ENCODE measurements at regions not wholly inside any gene's neighbourhood (a gene's known extent, or its start where the extent isn't known, plus 50 kb on each side); places are given as distances from the start of the nearest gene placed in this dataset.
"Not testable (repeated sequence)": the region's sequence is repeated elsewhere in the genome, so short reads cannot be mapped to it uniquely, and the experiment has no call there.

DNA sequence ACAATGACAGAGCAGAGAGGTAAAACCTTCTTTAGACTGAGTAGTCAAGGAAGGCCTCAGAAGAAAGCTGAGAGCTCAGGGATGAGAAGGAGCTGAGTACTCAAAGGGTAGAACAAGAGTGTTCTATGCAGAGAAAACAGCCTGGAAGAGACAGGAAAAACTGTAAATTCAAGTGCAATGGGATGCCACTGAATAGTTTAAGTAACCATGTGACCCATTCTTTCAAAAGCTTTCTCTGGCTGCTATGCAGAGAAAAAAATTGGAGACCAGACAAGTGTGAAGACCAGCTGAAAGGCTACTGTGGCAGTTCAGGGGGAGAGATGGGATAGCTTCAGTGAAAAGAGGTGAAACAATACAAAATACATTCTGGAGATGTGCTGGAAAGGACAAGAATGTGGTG, 61.3 kb upstream of the RNF38 start:
- DNase-seq (ENCODE audit: low spot score) = no peak

DNA sequence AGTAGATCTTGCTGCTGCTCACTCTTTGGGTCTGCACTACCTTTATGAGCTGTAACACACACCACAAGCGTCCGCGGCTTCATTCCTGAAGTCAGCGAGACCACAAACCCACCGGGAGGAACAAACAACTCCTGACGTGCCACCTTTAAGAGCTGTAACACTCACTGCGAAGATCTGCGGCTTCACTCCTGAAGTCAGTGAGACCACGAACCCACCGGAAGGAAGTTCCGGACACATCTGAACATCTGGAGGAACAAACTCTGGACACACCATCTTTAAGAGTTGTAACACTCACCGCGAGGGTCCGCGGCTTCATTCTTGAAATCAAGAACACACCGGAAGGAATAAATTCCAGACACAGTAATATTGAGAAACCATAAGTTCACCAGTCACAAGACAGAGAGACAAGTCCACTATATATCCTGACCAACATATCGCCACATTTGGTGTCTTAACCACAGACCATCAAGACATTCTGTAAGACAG, 58.4 kb upstream of the RNF38 start:
- DNase-seq (ENCODE audit: low spot score) = not testable (repeated sequence)

DNA sequence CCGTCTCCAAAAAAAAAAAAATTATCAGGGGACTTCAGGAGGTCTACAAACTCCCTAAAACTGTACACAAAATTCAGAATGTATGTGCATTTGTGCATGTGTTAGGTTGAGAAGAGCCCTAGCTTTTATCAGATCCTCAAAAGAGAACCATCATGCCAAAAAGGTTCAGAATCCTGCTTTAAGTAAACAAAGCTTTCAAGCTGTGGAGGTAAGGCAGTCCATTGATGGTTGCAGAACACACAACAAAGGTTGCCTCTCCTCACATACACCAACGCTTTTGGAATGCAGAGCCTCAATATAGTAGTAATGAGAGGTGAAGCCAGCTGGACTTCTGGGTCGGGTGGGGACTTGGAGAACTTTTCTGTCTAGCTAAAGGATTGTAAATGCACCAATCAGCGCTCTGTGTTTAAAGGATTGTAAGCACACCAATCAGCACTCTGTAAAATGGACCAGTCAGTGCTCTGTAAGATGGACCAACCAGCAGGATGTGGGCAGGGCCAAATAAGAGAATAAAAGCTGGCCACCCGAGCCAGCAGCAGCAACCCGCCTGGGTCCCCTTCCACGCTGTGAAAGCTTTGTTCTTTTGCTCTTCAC, 57.9 kb upstream of the RNF38 start:
- no peak for DNase-seq (ENCODE audit: low spot score)

DNA sequence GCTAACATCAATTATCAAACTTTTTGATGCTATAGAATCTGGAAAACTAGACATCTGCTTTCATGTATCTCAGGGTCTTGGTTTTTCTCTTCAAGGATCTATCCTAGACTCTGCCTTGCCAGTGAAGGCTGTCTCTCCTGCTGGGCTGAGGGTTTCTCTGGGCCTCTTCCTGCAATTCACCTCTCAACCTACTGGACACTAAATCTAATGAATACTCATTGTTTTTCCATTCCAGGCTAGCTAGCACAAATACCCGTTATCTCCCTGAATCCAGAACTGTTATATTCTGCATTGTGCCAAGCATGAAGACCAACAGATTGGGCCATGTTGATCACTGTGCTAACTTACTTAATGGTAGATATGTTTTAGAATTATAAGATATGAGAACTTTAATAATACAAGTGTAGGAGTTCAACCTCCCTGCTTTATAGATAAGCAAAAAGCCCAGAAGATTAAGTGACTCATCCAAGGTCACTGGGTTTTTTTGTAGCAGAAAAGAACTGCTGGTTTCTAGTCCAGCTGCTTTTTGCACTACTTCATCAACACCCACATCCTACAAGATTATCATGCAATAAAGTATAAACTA, 56.5 kb upstream of the RNF38 start:
- DNase-seq (ENCODE audit: low spot score) = no peak

DNA sequence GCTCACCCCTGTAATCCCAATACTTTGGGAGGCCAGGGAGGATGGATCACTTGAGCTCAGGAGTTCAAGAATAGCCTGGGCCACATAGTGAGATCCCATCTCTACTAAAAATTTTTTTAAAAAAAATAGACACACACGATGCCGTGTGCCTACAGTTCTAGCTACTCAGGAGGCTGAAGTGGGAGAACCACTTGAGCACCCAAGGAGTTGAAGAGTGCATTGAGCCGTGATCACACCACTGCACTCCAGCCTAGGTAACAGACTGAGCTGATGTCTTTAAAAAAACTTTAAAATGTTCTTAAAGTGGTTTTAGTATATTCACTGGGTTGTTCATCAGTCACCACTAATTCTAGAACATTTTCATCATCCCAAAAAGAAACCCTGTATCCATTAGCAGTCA, 51.9 kb upstream of the RNF38 start:
- DNase-seq (ENCODE audit: low spot score) = no peak

DNA sequence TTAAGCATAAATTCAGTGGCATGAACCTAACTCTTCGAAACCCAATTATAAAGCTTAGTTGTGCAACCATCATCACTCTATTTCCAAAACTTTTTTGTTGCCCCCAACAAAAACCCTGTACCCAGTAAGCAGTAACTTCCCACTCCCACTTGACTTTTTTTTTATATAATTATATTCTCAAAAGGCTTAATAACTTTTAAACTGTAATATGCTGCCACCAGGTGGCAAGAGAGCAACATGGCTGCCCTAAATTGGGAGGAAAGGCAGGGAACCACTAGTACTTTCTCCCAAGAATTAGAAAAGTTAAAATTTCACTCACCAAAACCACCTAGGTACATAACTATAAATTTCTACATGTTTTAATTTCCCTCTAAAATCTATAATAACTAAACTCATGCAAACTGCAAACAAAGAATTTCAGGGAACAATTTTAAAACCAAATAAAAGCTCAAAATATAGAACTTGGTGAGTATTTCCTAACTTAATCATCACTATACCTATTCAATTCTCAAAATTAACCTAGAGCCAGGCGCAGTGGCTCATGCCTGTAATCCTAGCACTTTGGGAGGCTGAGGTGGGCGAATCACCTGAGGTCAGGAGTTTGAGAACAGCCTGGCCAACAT, 50.2 kb upstream of the RNF38 start:
- DNase-seq (ENCODE audit: low spot score) = peak; percentile 65

All from RKO (cell line).